GM12892 (cell line): ENCODE measurements at regions not wholly inside any gene's neighbourhood (a gene's known extent, or its start where the extent isn't known, plus 50 kb on each side); places are given as distances from the start of the nearest gene placed in this dataset.

Experiments used
- POLR2A ChIP-seq: IDR thresholded peaks from 2 replicates; pipeline ENCODE4 v1.6.1; 2011; ENCODE audit warnings: low read depth, low read length, control low read depth
- POLR2AphosphoS5 ChIP-seq: IDR thresholded peaks from 2 replicates; pipeline ENCODE4 v1.6.1; 2011; ENCODE audit warnings: low read depth, low read length, control low read depth

DNA sequence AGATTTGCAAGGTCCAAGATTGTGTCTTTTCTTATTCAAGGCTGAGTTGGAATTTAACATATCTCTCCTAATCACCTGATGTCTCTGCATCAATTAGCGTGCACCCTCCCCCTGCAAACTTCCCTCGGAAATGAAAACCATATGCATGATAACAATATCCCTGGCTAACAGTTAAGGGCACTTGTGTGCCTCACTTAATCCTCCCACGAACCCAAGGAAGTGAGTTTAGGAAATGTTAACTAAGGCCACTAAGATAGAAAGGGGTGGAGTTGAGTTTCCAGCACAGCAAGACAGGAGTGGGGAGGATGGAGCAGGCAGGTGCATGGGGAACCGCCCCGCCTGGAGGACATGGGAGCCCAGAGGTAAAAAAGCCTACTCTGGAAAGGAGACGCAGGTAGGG is 52.4 kb upstream of the PTMA start:
- TF ChIP-seq POLR2AphosphoS5: no peak
- TF ChIP-seq POLR2A: no peak
